ENCODE measurements at regions not wholly inside any gene's neighbourhood (a gene's known extent, or its start where the extent isn't known, plus 50 kb on each side); places are given as distances from the start of the nearest gene placed in this dataset.

GRCh38 chr3:86208772-86209171 is 782.2 kb downstream of the VGLL3 start:
- Histone ChIP-seq H3K36me3 (no peaks in the 10 kb centered on the region), H3K27me3 (no peaks in the 10 kb centered on the region), H3K9me3 (peaks cover 0 to 4% of the 10 kb centered on the region in 2 donors), H3K4me3 (no peak overlapping the region), H3K4me1 (no peaks in the 10 kb centered on the region), H3K27ac (no peak overlapping the region)
- intact Hi-C loops (cut with DNase I), result no loop called here
- ATAC-seq (no peak), DNase-seq (no peak)
- TF ChIP-seq CTCF (IDR thresholded peaks at IDR 0.05), result no peak

GRCh38 chr3:86182606-86183005 is 808.3 kb downstream of the VGLL3 start:
- H3K36me3 ChIP-seq, result no peaks in the 10 kb centered on the region
- no peak for DNase-seq
- ATAC-seq, result no peak
- H3K4me3 ChIP-seq, result no peak overlapping the region
- no peaks in the 10 kb centered on the region for H3K4me1 ChIP-seq
- no peak overlapping the region for H3K27ac ChIP-seq
- intact Hi-C loops (cut with DNase I), result no loop called here
- no peak for TF ChIP-seq CTCF (IDR thresholded peaks at IDR 0.05)
- H3K27me3 ChIP-seq, result no peaks in the 10 kb centered on the region
- H3K9me3 ChIP-seq, result peaks cover 0 to under 1% of the 10 kb centered on the region in 2 donors

GRCh38 chr3:86180696-86181095 is 810.3 kb downstream of the VGLL3 start:
- TF ChIP-seq CTCF (IDR thresholded peaks at IDR 0.05), result no peak
- Histone ChIP-seq H3K9me3 (no peaks in the 10 kb centered on the region), H3K27me3 (no peaks in the 10 kb centered on the region), H3K27ac (no peak overlapping the region), H3K36me3 (no peaks in the 10 kb centered on the region), H3K4me1 (no peaks in the 10 kb centered on the region), H3K4me3 (no peak overlapping the region)
- DNase-seq (no peak), ATAC-seq (no peak)
- intact Hi-C loops (cut with DNase I), result no loop called here

GRCh38 chr3:86178095-86178494 is 812.9 kb downstream of the VGLL3 start:
- no peaks in the 10 kb centered on the region for H3K4me1 ChIP-seq
- no peak overlapping the region for H3K27ac ChIP-seq
- no peaks in the 10 kb centered on the region for H3K27me3 ChIP-seq
- no peaks in the 10 kb centered on the region for H3K9me3 ChIP-seq
- intact Hi-C loops (cut with DNase I), result no loop called here
- no peaks in the 10 kb centered on the region for H3K36me3 ChIP-seq
- ATAC-seq (no peak), DNase-seq (no peak)
- TF ChIP-seq CTCF (IDR thresholded peaks at IDR 0.05), result no peak
- H3K4me3 ChIP-seq, result no peak overlapping the region

GRCh38 chr3:86176445-86176784 is 814.5 kb downstream of the VGLL3 start:
- no peak for TF ChIP-seq CTCF (IDR thresholded peaks at IDR 0.05)
- DNase-seq, result no peak
- no peak for ATAC-seq
- Histone ChIP-seq H3K27ac (no peak overlapping the region), H3K4me1 (no peaks in the 10 kb centered on the region), H3K27me3 (no peaks in the 10 kb centered on the region), H3K9me3 (no peaks in the 10 kb centered on the region), H3K36me3 (no peaks in the 10 kb centered on the region), H3K4me3 (no peak overlapping the region)
- intact Hi-C loops (cut with DNase I), result no loop called here

All from left lung (tissue), 4 donors.